ENCODE measurements at regions not wholly inside any gene's neighbourhood (a gene's known extent, or its start where the extent isn't known, plus 50 kb on each side); places are given as distances from the start of the nearest gene placed in this dataset.

GRCh38 chr11:128305588-128305987 lies 281.8 kb downstream of the ETS1 start:
- ChIA-PET CTCF (no interaction called here), POLR2A (no interaction called here)
- Mint-ChIP-seq H3K36me3 (ENCODE audit: insufficient read depth, unreplicated experiment) (no peaks in the 10 kb centered on the region), H3K9me3 (ENCODE audit: unreplicated experiment) (no peaks in the 10 kb centered on the region), H3K27me3 (ENCODE audit: insufficient read depth, unreplicated experiment) (no peaks in the 10 kb centered on the region), H3K4me3 (ENCODE audit: unreplicated experiment) (no peak overlapping the region), H3K4me1 (ENCODE audit: insufficient read depth, unreplicated experiment) (no peaks in the 10 kb centered on the region), H3K27ac (ENCODE audit: low read depth, unreplicated experiment) (no peak overlapping the region)
- no peak for DNase-seq (ENCODE audit: unreplicated experiment)
- no peak for TF ChIP-seq CTCF (IDR thresholded peaks at IDR 0.05; ENCODE audit: unreplicated experiment)
- no TSS peak for BruUV-seq (replicated peaks)
- intact Hi-C loops (cut with micrococcal nuclease), result no loop called here

GRCh38 chr11:128304666-128305485 lies 282.5 kb downstream of the ETS1 start:
- Mint-ChIP-seq H3K27me3 (ENCODE audit: insufficient read depth, unreplicated experiment) (no peaks in the 10 kb centered on the region), H3K4me3 (ENCODE audit: unreplicated experiment) (no peak overlapping the region), H3K9me3 (ENCODE audit: unreplicated experiment) (no peaks in the 10 kb centered on the region), H3K27ac (ENCODE audit: low read depth, unreplicated experiment) (no peak overlapping the region), H3K36me3 (ENCODE audit: insufficient read depth, unreplicated experiment) (no peaks in the 10 kb centered on the region), H3K4me1 (ENCODE audit: insufficient read depth, unreplicated experiment) (no peaks in the 10 kb centered on the region)
- DNase-seq (ENCODE audit: unreplicated experiment), result no peak
- no TSS peak for BruUV-seq (replicated peaks)
- ChIA-PET CTCF (no interaction called here), POLR2A (interaction anchor here (1.0 kb wide), 1 partner anchor 113 kb away, joined by 3 read pairs; no protein-coding TSS in a partner anchor)
- intact Hi-C loops (cut with micrococcal nuclease), result no loop called here
- TF ChIP-seq CTCF (IDR thresholded peaks at IDR 0.05; ENCODE audit: unreplicated experiment), result no peak

- no peak for DNase-seq (ENCODE audit: unreplicated experiment)
- TF ChIP-seq CTCF (IDR thresholded peaks at IDR 0.05; ENCODE audit: unreplicated experiment), result no peak
- H3K36me3 Mint-ChIP-seq (ENCODE audit: insufficient read depth, unreplicated experiment), result no peaks in the 10 kb centered on the region
- no peak overlapping the region for H3K27ac Mint-ChIP-seq (ENCODE audit: low read depth, unreplicated experiment)
- H3K9me3 Mint-ChIP-seq (ENCODE audit: unreplicated experiment), result no peaks in the 10 kb centered on the region
- intact Hi-C loops (cut with micrococcal nuclease), result no loop called here
- no peaks in the 10 kb centered on the region for H3K27me3 Mint-ChIP-seq (ENCODE audit: insufficient read depth, unreplicated experiment)
- ChIA-PET POLR2A (interaction anchor here (1.0 kb wide), 1 partner anchor 114 kb away, joined by 3 read pairs; no protein-coding TSS in a partner anchor), CTCF (no interaction called here)
- BruUV-seq (replicated peaks), result no TSS peak
- no peaks in the 10 kb centered on the region for H3K4me1 Mint-ChIP-seq (ENCODE audit: insufficient read depth, unreplicated experiment)
- no peak overlapping the region for H3K4me3 Mint-ChIP-seq (ENCODE audit: unreplicated experiment)
Measured at GRCh38 chr11:128304116-128304515, 283.2 kb downstream of the ETS1 start.

GRCh38 chr11:128303383-128303782 lies 284.0 kb downstream of the ETS1 start:
- POLR2A ChIA-PET, result interaction anchor here (0.6 kb wide), 1 partner anchor 794 kb away, joined by 3 read pairs; no protein-coding TSS in a partner anchor
- CTCF ChIA-PET, result interaction anchor here (0.6 to 1.3 kb wide), 3 partner anchors 13 to 194 kb away, joined by 4 to 5 read pairs (median 4); no protein-coding TSS in a partner anchor
- no peak overlapping the region for H3K27ac Mint-ChIP-seq (ENCODE audit: low read depth, unreplicated experiment)
- no peak for TF ChIP-seq CTCF (IDR thresholded peaks at IDR 0.05; ENCODE audit: unreplicated experiment)
- H3K4me1 Mint-ChIP-seq (ENCODE audit: insufficient read depth, unreplicated experiment), result no peaks in the 10 kb centered on the region
- H3K9me3 Mint-ChIP-seq (ENCODE audit: unreplicated experiment), result no peaks in the 10 kb centered on the region
- no peak for DNase-seq (ENCODE audit: unreplicated experiment)
- no TSS peak for BruUV-seq (replicated peaks)
- no peaks in the 10 kb centered on the region for H3K36me3 Mint-ChIP-seq (ENCODE audit: insufficient read depth, unreplicated experiment)
- no peak overlapping the region for H3K4me3 Mint-ChIP-seq (ENCODE audit: unreplicated experiment)
- intact Hi-C loops (cut with micrococcal nuclease), result no loop called here
- no peaks in the 10 kb centered on the region for H3K27me3 Mint-ChIP-seq (ENCODE audit: insufficient read depth, unreplicated experiment)

Data from MCF 10A (cell line).